ENCODE measurements at regions not wholly inside any gene's neighbourhood (a gene's known extent, or its start where the extent isn't known, plus 50 kb on each side); places are given as distances from the start of the nearest gene placed in this dataset.
"Not testable (repeated sequence)": the region's sequence is repeated elsewhere in the genome, so short reads cannot be mapped to it uniquely, and the experiment has no call there.

GRCh38 chr2:100713106-100713505 lies 106.8 kb upstream of the NPAS2 start:
- H3K4me3 ChIP-seq (ENCODE audit: insufficient read depth, low read depth, low read length, poor library complexity, severe bottlenecking) = no peak overlapping the region
- H3K27ac ChIP-seq (ENCODE audit: insufficient read depth, low read length, poor library complexity, severe bottlenecking) = no peak overlapping the region
- H3K4me1 ChIP-seq (ENCODE audit: control insufficient read depth, insufficient read depth, low read length, poor library complexity, severe bottlenecking) = no peaks in the 10 kb centered on the region
- no peaks in the 10 kb centered on the region for H3K36me3 ChIP-seq (ENCODE audit: control insufficient read depth, insufficient read depth, low read length)
- DNase-seq = no peak
- H3K27me3 ChIP-seq (replicated peaks; ENCODE audit: control insufficient read depth, insufficient read depth, low read length, poor library complexity, severe bottlenecking) = no peaks in the 10 kb centered on the region
- no peaks in the 10 kb centered on the region for H3K9me3 ChIP-seq (ENCODE audit: control insufficient read depth, low read length)

- not testable (repeated sequence) for DNase-seq; H3K9me3 ChIP-seq (ENCODE audit: control insufficient read depth, low read length); H3K4me1 ChIP-seq (ENCODE audit: control insufficient read depth, insufficient read depth, low read length, poor library complexity, severe bottlenecking); H3K27ac ChIP-seq (ENCODE audit: insufficient read depth, low read length, poor library complexity, severe bottlenecking); H3K27me3 ChIP-seq (replicated peaks; ENCODE audit: control insufficient read depth, insufficient read depth, low read length, poor library complexity, severe bottlenecking); H3K36me3 ChIP-seq (ENCODE audit: control insufficient read depth, insufficient read depth, low read length); H3K4me3 ChIP-seq (ENCODE audit: insufficient read depth, low read depth, low read length, poor library complexity, severe bottlenecking)
These were observed 105.4 kb upstream of the NPAS2 start for GRCh38 chr2:100714396-100715010.

GRCh38 chr2:100715861-100716260 lies 104.1 kb upstream of the NPAS2 start:
- not testable (repeated sequence) for H3K27ac ChIP-seq (ENCODE audit: insufficient read depth, low read length, poor library complexity, severe bottlenecking); H3K27me3 ChIP-seq (replicated peaks; ENCODE audit: control insufficient read depth, insufficient read depth, low read length, poor library complexity, severe bottlenecking); H3K4me3 ChIP-seq (ENCODE audit: insufficient read depth, low read depth, low read length, poor library complexity, severe bottlenecking); H3K4me1 ChIP-seq (ENCODE audit: control insufficient read depth, insufficient read depth, low read length, poor library complexity, severe bottlenecking); H3K9me3 ChIP-seq (ENCODE audit: control insufficient read depth, low read length); H3K36me3 ChIP-seq (ENCODE audit: control insufficient read depth, insufficient read depth, low read length); DNase-seq

- no peak overlapping the region for H3K27ac ChIP-seq (ENCODE audit: insufficient read depth, low read length, poor library complexity, severe bottlenecking)
- H3K4me3 ChIP-seq (ENCODE audit: insufficient read depth, low read depth, low read length, poor library complexity, severe bottlenecking) = no peak overlapping the region
- no peaks in the 10 kb centered on the region for H3K27me3 ChIP-seq (replicated peaks; ENCODE audit: control insufficient read depth, insufficient read depth, low read length, poor library complexity, severe bottlenecking)
- H3K9me3 ChIP-seq (ENCODE audit: control insufficient read depth, low read length) = no peaks in the 10 kb centered on the region
- no peaks in the 10 kb centered on the region for H3K4me1 ChIP-seq (ENCODE audit: control insufficient read depth, insufficient read depth, low read length, poor library complexity, severe bottlenecking)
- no peaks in the 10 kb centered on the region for H3K36me3 ChIP-seq (ENCODE audit: control insufficient read depth, insufficient read depth, low read length)
- no peak for DNase-seq
These were observed 103.4 kb upstream of the NPAS2 start for GRCh38 chr2:100716581-100716980.

- Histone ChIP-seq H3K9me3 (ENCODE audit: control insufficient read depth, low read length) (no peaks in the 10 kb centered on the region), H3K27ac (ENCODE audit: insufficient read depth, low read length, poor library complexity, severe bottlenecking) (no peak overlapping the region), H3K36me3 (ENCODE audit: control insufficient read depth, insufficient read depth, low read length) (no peaks in the 10 kb centered on the region), H3K27me3 (replicated peaks; ENCODE audit: control insufficient read depth, insufficient read depth, low read length, poor library complexity, severe bottlenecking) (no peaks in the 10 kb centered on the region), H3K4me1 (ENCODE audit: control insufficient read depth, insufficient read depth, low read length, poor library complexity, severe bottlenecking) (no peaks in the 10 kb centered on the region), H3K4me3 (ENCODE audit: insufficient read depth, low read depth, low read length, poor library complexity, severe bottlenecking) (no peak overlapping the region)
- no peak for DNase-seq
These were observed 101.8 kb upstream of the NPAS2 start for GRCh38 chr2:100718065-100718629.

- Histone ChIP-seq H3K4me3 (ENCODE audit: insufficient read depth, low read depth, low read length, poor library complexity, severe bottlenecking) (no peak overlapping the region), H3K36me3 (ENCODE audit: control insufficient read depth, insufficient read depth, low read length) (no peaks in the 10 kb centered on the region), H3K4me1 (ENCODE audit: control insufficient read depth, insufficient read depth, low read length, poor library complexity, severe bottlenecking) (no peaks in the 10 kb centered on the region), H3K27ac (ENCODE audit: insufficient read depth, low read length, poor library complexity, severe bottlenecking) (no peak overlapping the region), H3K27me3 (replicated peaks; ENCODE audit: control insufficient read depth, insufficient read depth, low read length, poor library complexity, severe bottlenecking) (no peaks in the 10 kb centered on the region), H3K9me3 (ENCODE audit: control insufficient read depth, low read length) (no peaks in the 10 kb centered on the region)
- DNase-seq = no peak
These were observed 99.5 kb upstream of the NPAS2 start for GRCh38 chr2:100720445-100720844.

- no peak for DNase-seq
- Histone ChIP-seq H3K4me1 (ENCODE audit: control insufficient read depth, insufficient read depth, low read length, poor library complexity, severe bottlenecking) (no peaks in the 10 kb centered on the region), H3K4me3 (ENCODE audit: insufficient read depth, low read depth, low read length, poor library complexity, severe bottlenecking) (no peak overlapping the region), H3K36me3 (ENCODE audit: control insufficient read depth, insufficient read depth, low read length) (no peaks in the 10 kb centered on the region), H3K9me3 (ENCODE audit: control insufficient read depth, low read length) (no peaks in the 10 kb centered on the region), H3K27ac (ENCODE audit: insufficient read depth, low read length, poor library complexity, severe bottlenecking) (no peak overlapping the region), H3K27me3 (replicated peaks; ENCODE audit: control insufficient read depth, insufficient read depth, low read length, poor library complexity, severe bottlenecking) (no peaks in the 10 kb centered on the region)
These were observed 98.2 kb upstream of the NPAS2 start for GRCh38 chr2:100721693-100722092.

- no peak overlapping the region for H3K27ac ChIP-seq (ENCODE audit: insufficient read depth, low read length, poor library complexity, severe bottlenecking)
- no peaks in the 10 kb centered on the region for H3K27me3 ChIP-seq (replicated peaks; ENCODE audit: control insufficient read depth, insufficient read depth, low read length, poor library complexity, severe bottlenecking)
- no peaks in the 10 kb centered on the region for H3K9me3 ChIP-seq (ENCODE audit: control insufficient read depth, low read length)
- H3K36me3 ChIP-seq (ENCODE audit: control insufficient read depth, insufficient read depth, low read length) = no peaks in the 10 kb centered on the region
- DNase-seq = no peak
- H3K4me3 ChIP-seq (ENCODE audit: insufficient read depth, low read depth, low read length, poor library complexity, severe bottlenecking) = no peak overlapping the region
- H3K4me1 ChIP-seq (ENCODE audit: control insufficient read depth, insufficient read depth, low read length, poor library complexity, severe bottlenecking) = no peaks in the 10 kb centered on the region
These were observed 97.8 kb upstream of the NPAS2 start for GRCh38 chr2:100722125-100722524.

GRCh38 chr2:100726866-100727265 lies 93.1 kb upstream of the NPAS2 start:
- Histone ChIP-seq H3K4me3 (ENCODE audit: insufficient read depth, low read depth, low read length, poor library complexity, severe bottlenecking) (no peak overlapping the region), H3K9me3 (ENCODE audit: control insufficient read depth, low read length) (no peaks in the 10 kb centered on the region), H3K36me3 (ENCODE audit: control insufficient read depth, insufficient read depth, low read length) (no peaks in the 10 kb centered on the region), H3K4me1 (ENCODE audit: control insufficient read depth, insufficient read depth, low read length, poor library complexity, severe bottlenecking) (no peaks in the 10 kb centered on the region), H3K27me3 (replicated peaks; ENCODE audit: control insufficient read depth, insufficient read depth, low read length, poor library complexity, severe bottlenecking) (no peaks in the 10 kb centered on the region), H3K27ac (ENCODE audit: insufficient read depth, low read length, poor library complexity, severe bottlenecking) (no peak overlapping the region)
- DNase-seq = no peak

- Histone ChIP-seq H3K4me1 (ENCODE audit: control insufficient read depth, insufficient read depth, low read length, poor library complexity, severe bottlenecking) (no peaks in the 10 kb centered on the region), H3K4me3 (ENCODE audit: insufficient read depth, low read depth, low read length, poor library complexity, severe bottlenecking) (no peak overlapping the region)
- DNase-seq = no peak
These were observed 89.6 kb upstream of the NPAS2 start for GRCh38 chr2:100730290-100730868.

More at GRCh38 chr2:100730290-100730868, 89.6 kb upstream of the NPAS2 start:
- Histone ChIP-seq H3K36me3 (ENCODE audit: control insufficient read depth, insufficient read depth, low read length) (no peaks in the 10 kb centered on the region), H3K9me3 (ENCODE audit: control insufficient read depth, low read length) (no peaks in the 10 kb centered on the region), H3K27me3 (replicated peaks; ENCODE audit: control insufficient read depth, insufficient read depth, low read length, poor library complexity, severe bottlenecking) (no peaks in the 10 kb centered on the region), H3K27ac (ENCODE audit: insufficient read depth, low read length, poor library complexity, severe bottlenecking) (no peak overlapping the region)
